ENCODE measurements at regions not wholly inside any gene's neighbourhood (a gene's known extent, or its start where the extent isn't known, plus 50 kb on each side); places are given as distances from the start of the nearest gene placed in this dataset.

GRCh38 chr6:8939615-8940014 is 504.3 kb upstream of the SLC35B3 start:
- Histone ChIP-seq H4K91ac (ENCODE audit: insufficient read length, low read depth, low read length) (no peak overlapping the region), H3K9ac (ENCODE audit: extremely low read depth, insufficient read length, low read length) (no peak overlapping the region), H4K8ac (replicated peaks; ENCODE audit: insufficient read length, low read depth, low read length) (no peak overlapping the region), H2BK120ac (ENCODE audit: low read depth, low read length, poor library complexity, severe bottlenecking) (no peak overlapping the region), H3K27ac (ENCODE audit: insufficient read length, low read depth, low read length) (no peak overlapping the region), H4K20me1 (ENCODE audit: control insufficient read depth, insufficient read depth, insufficient read length) (no peaks in the 10 kb centered on the region), H3T11ph (ENCODE audit: low read length) (no peak overlapping the region), H3K23ac (ENCODE audit: insufficient read length, low read depth, low read length) (no peak overlapping the region), H3K4me2 (ENCODE audit: insufficient read depth, insufficient read length, low read length) (no peak overlapping the region), H2BK15ac (ENCODE audit: low read depth, low read length) (no peak overlapping the region), H2AK5ac (ENCODE audit: insufficient read length, low read length) (no peak overlapping the region), H2BK5ac (ENCODE audit: insufficient read length, low read length) (no peak overlapping the region), H3K14ac (ENCODE audit: insufficient read depth, low read length) (no peak overlapping the region), H3K23me2 (ENCODE audit: insufficient read length, low read depth, low read length, poor library complexity, severe bottlenecking) (no peaks in the 10 kb centered on the region), H4K5ac (ENCODE audit: insufficient read length, low read depth, low read length) (no peak overlapping the region), H2BK20ac (ENCODE audit: low read depth, low read length, poor library complexity, severe bottlenecking) (no peak overlapping the region), H3K79me2 (ENCODE audit: insufficient read depth, low read length) (no peaks in the 10 kb centered on the region), H2AFZ (ENCODE audit: low read length) (no peak overlapping the region), H3K18ac (ENCODE audit: insufficient read length, low read depth, low read length) (no peak overlapping the region), H3K79me1 (ENCODE audit: insufficient read depth, low read depth, low read length, poor library complexity, severe bottlenecking) (no peaks in the 10 kb centered on the region), H3K9me3 (ENCODE audit: control insufficient read depth, low read depth, low read length) (no peaks in the 10 kb centered on the region), H3K27me3 (ENCODE audit: insufficient read depth, low read length) (no peaks in the 10 kb centered on the region), H3K4ac (ENCODE audit: low read depth, low read length) (no peak overlapping the region), H2BK12ac (ENCODE audit: insufficient read length, low read depth, low read length) (no peak overlapping the region), H3K4me1 (ENCODE audit: insufficient read depth, low read length) (no peaks in the 10 kb centered on the region; the same call in 1 of the 2 replicates), H3K56ac (ENCODE audit: insufficient read length, low read depth, low read length) (no peak overlapping the region)
- no peaks in the 10 kb centered on the region for H3K27me3 Mint-ChIP-seq (ENCODE audit: low read depth)
- no peak for TF ChIP-seq CTCF (conservative IDR thresholded peaks at IDR 0.05)
- peaks cover 0 to 3% of the 10 kb centered on the region in 2 experiments; a peak in 2 of 4 replicates for H3K4me1 Mint-ChIP-seq
- no peaks in the 10 kb centered on the region for H3K36me3 Mint-ChIP-seq (ENCODE audit: insufficient read depth in 1 of 3, low read depth in 3 of 3)
- no CpG with 5 or more reads among the region's 4 CpGs for WGBS (ENCODE audit: extremely low coverage, insufficient read length, low lambda C conversion rate)
- H3K27ac Mint-ChIP-seq: no peak overlapping the region
- no peak for DNase-seq
- H3K4me3 Mint-ChIP-seq: no peak overlapping the region
- H3K9me3 Mint-ChIP-seq: peaks cover 2 to 3% of the 10 kb centered on the region in 2 experiments; a peak in 3 of 5 replicates

All from H9 (cell line).